Mesenchymal stem cell (in vitro differentiated cells and primary cell): ENCODE measurements at regions not wholly inside any gene's neighbourhood (a gene's known extent, or its start where the extent isn't known, plus 50 kb on each side); places are given as distances from the start of the nearest gene placed in this dataset.
"Not testable (repeated sequence)": the region's sequence is repeated elsewhere in the genome, so short reads cannot be mapped to it uniquely, and the experiment has no call there.

Experiments used
- DNase-seq: peaks from one replicate; pipeline ENCODE4 v3.0.0-alpha.2; 2013
- H2AFZ ChIP-seq: one replicate; pipeline ENCODE4 v1.6.1; 2013; ENCODE audit warnings: low read depth, mild to moderate bottlenecking, control low read depth, inconsistent platforms, low read length, moderate library complexity
- H2AK5ac ChIP-seq: 2 replicates; pipeline ENCODE4 v1.6.1; 2013; ENCODE audit warnings: low read length, moderate library complexity, mild to moderate bottlenecking, inconsistent platforms; ENCODE audit not compliant: severe bottlenecking
- H2BK120ac ChIP-seq: one replicate; pipeline ENCODE4 v1.6.1; 2013; ENCODE audit warnings: low read depth, mild to moderate bottlenecking, inconsistent platforms, low read length, moderate library complexity
- H2BK12ac ChIP-seq, 2 experiments: one replicate each; pipeline ENCODE4 v1.6.1; 2013; ENCODE audit warnings: inconsistent platforms in 2 of 2, low read length in 2 of 2, mild to moderate bottlenecking in 2 of 2, moderate library complexity in 2 of 2, control low read depth in 1 of 2
- H2BK15ac ChIP-seq: one replicate; pipeline ENCODE4 v1.6.1; 2013; ENCODE audit warnings: mild to moderate bottlenecking, low read depth, inconsistent platforms; ENCODE audit not compliant: poor library complexity, severe bottlenecking
- H2BK5ac ChIP-seq: 2 replicates; pipeline ENCODE4 v1.6.1; 2013; ENCODE audit warnings: low read depth, mild to moderate bottlenecking, low read length, control low read depth, inconsistent platforms; ENCODE audit not compliant: poor library complexity, severe bottlenecking
- H3K14ac ChIP-seq, 2 experiments: one replicate each; pipeline ENCODE4 v1.6.1; 2013; ENCODE audit warnings: inconsistent platforms in 2 of 2, low read length in 2 of 2, control low read depth in 1 of 2, mild to moderate bottlenecking in 1 of 2, moderate library complexity in 1 of 2
- H3K18ac ChIP-seq, 2 experiments: one replicate each; pipeline ENCODE4 v1.6.1; 2013; ENCODE audit warnings: inconsistent platforms in 2 of 2, low read length in 2 of 2, control low read depth in 1 of 2, low read depth in 1 of 2, mild to moderate bottlenecking in 1 of 2
- H3K23ac ChIP-seq, 2 experiments: one replicate each; pipeline ENCODE4 v1.6.1; 2013; ENCODE audit warnings: inconsistent platforms in 2 of 2, low read length in 2 of 2, mild to moderate bottlenecking in 2 of 2, moderate library complexity in 2 of 2, control low read depth in 1 of 2
- H3K27ac ChIP-seq: 2 replicates; pipeline ENCODE4 v1.5.1; 2013; ENCODE audit warnings: mild to moderate bottlenecking, moderate library complexity, low read length, control low read depth, inconsistent platforms; ENCODE audit not compliant: poor library complexity, severe bottlenecking
- H3K27me3 ChIP-seq, 2 experiments: 2 replicates each; pipeline versions ENCODE4 v1.6.1 to v1.7.0; 2013; ENCODE audit warnings: low read length in 2 of 2, mild to moderate bottlenecking in 2 of 2, moderate library complexity in 2 of 2, control low read depth in 1 of 2, inconsistent platforms in 1 of 2; ENCODE audit not compliant: control insufficient read depth in 1 of 2, insufficient read depth in 1 of 2
- H3K36me3 ChIP-seq, 2 experiments: 2 replicates each; pipeline versions ENCODE4 v1.6.1 to v1.7.0; 2013; ENCODE audit warnings: low read length in 2 of 2, control low read depth in 1 of 2, inconsistent platforms in 1 of 2, low read depth in 1 of 2, mild to moderate bottlenecking in 1 of 2; ENCODE audit not compliant: insufficient read depth in 2 of 2, control insufficient read depth in 1 of 2
- H3K4ac ChIP-seq, 2 experiments: one replicate each; pipeline ENCODE4 v1.6.1; 2013; ENCODE audit warnings: inconsistent platforms in 2 of 2, low read length in 2 of 2, mild to moderate bottlenecking in 2 of 2, moderate library complexity in 2 of 2, control low read depth in 1 of 2, low read depth in 1 of 2
- H3K4me1 ChIP-seq: 2 replicates; pipeline ENCODE4 v1.6.1; 2013; ENCODE audit warnings: low read depth, low read length, control low read depth; ENCODE audit not compliant: control insufficient read depth, insufficient read depth
- H3K4me2 ChIP-seq: 2 replicates; pipeline ENCODE4 v1.6.1; 2013; ENCODE audit warnings: low read length, mild to moderate bottlenecking, inconsistent platforms; ENCODE audit not compliant: poor library complexity, severe bottlenecking
- H3K4me3 ChIP-seq, 2 experiments: 2 replicates each; pipeline versions ENCODE4 v1.5.1 to v1.7.0; 2013; ENCODE audit warnings: low read length in 2 of 2, mild to moderate bottlenecking in 2 of 2, control low read depth in 1 of 2, low read depth in 1 of 2; ENCODE audit not compliant: insufficient read depth in 1 of 2
- H3K79me1 ChIP-seq: replicated peaks from 2 replicates; pipeline ENCODE4 v1.6.1; 2013; ENCODE audit warnings: mild to moderate bottlenecking, control low read depth, low read length, inconsistent platforms; ENCODE audit not compliant: poor library complexity, severe bottlenecking
- H3K9ac ChIP-seq: 2 replicates; pipeline ENCODE4 v1.7.0; 2013; ENCODE audit warnings: mild to moderate bottlenecking, low read length, moderate library complexity
- H3K9me3 ChIP-seq: 2 replicates; pipeline ENCODE4 v1.7.0; 2013; ENCODE audit warnings: mild to moderate bottlenecking, low read length; ENCODE audit not compliant: control insufficient read depth
- H4K8ac ChIP-seq: one replicate; pipeline ENCODE4 v1.6.1; 2013; ENCODE audit warnings: inconsistent platforms, mild to moderate bottlenecking, low read length, moderate library complexity
- H4K91ac ChIP-seq: one replicate; pipeline ENCODE4 v1.6.1; 2013; ENCODE audit warnings: mild to moderate bottlenecking, low read length, inconsistent platforms
- WGBS: methylation state at CpG from one replicate; pipeline ENCODE4 v1.1.7; 2013; ENCODE audit warnings: mixed read lengths; 5-methylcytosine and 5-hydroxymethylcytosine counted together

GRCh38 chr13:44853641-44854040 is 135.6 kb downstream of the NUFIP1 start:
- Histone ChIP-seq H4K8ac (no peak overlapping the region), H2BK120ac (no peak overlapping the region), H3K9me3 (no peaks in the 10 kb centered on the region), H3K4me2 (no peak overlapping the region), H3K9ac (no peak overlapping the region), H3K4me3 (no peak overlapping the region), H2BK12ac (no peak overlapping the region), H3K4me1 (peaks cover 12% of the 10 kb centered on the region), H3K27me3 (no peaks in the 10 kb centered on the region), H2AK5ac (no peak overlapping the region), H3K79me1 (no peaks in the 10 kb centered on the region), H3K4ac (no peak overlapping the region), H3K23ac (no peak overlapping the region), H2BK15ac (no peak overlapping the region), H3K36me3 (no peaks in the 10 kb centered on the region), H3K14ac (no peak overlapping the region), H2AFZ (no peak overlapping the region), H3K18ac (no peak overlapping the region), H3K27ac (peak overlapping the region; percentile 21), H4K91ac (no peak overlapping the region), H2BK5ac (no peak overlapping the region)
- DNase-seq, result no peak
- WGBS, result 85% methylated on average over 3 of the region's 3 CpGs

- 93% methylated on average over 11 of the region's 11 CpGs for WGBS
- no peak overlapping the region for H2BK15ac ChIP-seq
- H4K8ac ChIP-seq, result no peak overlapping the region
- no peak overlapping the region for H2BK12ac ChIP-seq
- no peak overlapping the region for H3K4me2 ChIP-seq
- no peak overlapping the region for H3K9ac ChIP-seq
- H3K4me1 ChIP-seq, result peaks cover 4% of the 10 kb centered on the region
- no peak overlapping the region for H3K14ac ChIP-seq
- no peak overlapping the region for H3K23ac ChIP-seq
- peak overlapping the region; percentile 11 for H3K27ac ChIP-seq
- H2AFZ ChIP-seq, result no peak overlapping the region
- no peak for DNase-seq
- H3K18ac ChIP-seq, result no peak overlapping the region
- H3K4me3 ChIP-seq, result no peak overlapping the region
- H3K79me1 ChIP-seq, result no peaks in the 10 kb centered on the region
- no peak overlapping the region for H3K4ac ChIP-seq
- no peaks in the 10 kb centered on the region for H3K27me3 ChIP-seq
- H3K36me3 ChIP-seq, result no peaks in the 10 kb centered on the region
- H2BK5ac ChIP-seq, result no peak overlapping the region
- no peak overlapping the region for H2BK120ac ChIP-seq
- H2AK5ac ChIP-seq, result no peak overlapping the region
- H3K9me3 ChIP-seq, result no peaks in the 10 kb centered on the region
- no peak overlapping the region for H4K91ac ChIP-seq
Measured at GRCh38 chr13:44848920-44849676, 140.2 kb downstream of the NUFIP1 start.

GRCh38 chr13:44845281-44846058 is 143.8 kb downstream of the NUFIP1 start:
- H3K4me2 ChIP-seq, H3K9me3 ChIP-seq, H2AFZ ChIP-seq, H4K8ac ChIP-seq, H2BK120ac ChIP-seq, H3K9ac ChIP-seq, H3K79me1 ChIP-seq, H3K27me3 ChIP-seq, DNase-seq, H3K4ac ChIP-seq, H3K23ac ChIP-seq, H4K91ac ChIP-seq, H3K4me1 ChIP-seq, H3K14ac ChIP-seq, H3K18ac ChIP-seq, H3K4me3 ChIP-seq, H2BK12ac ChIP-seq, H2BK15ac ChIP-seq, H2BK5ac ChIP-seq, H3K36me3 ChIP-seq, H3K27ac ChIP-seq, H2AK5ac ChIP-seq: not testable (repeated sequence)
- WGBS, result 88% methylated on average over 6 of the region's 11 CpGs

- no peak overlapping the region for H4K8ac ChIP-seq
- no peak overlapping the region for H3K27ac ChIP-seq
- H2BK15ac ChIP-seq, result no peak overlapping the region
- no peak overlapping the region for H3K18ac ChIP-seq
- H2BK12ac ChIP-seq, result no peak overlapping the region
- H3K4me2 ChIP-seq, result no peak overlapping the region
- H2AK5ac ChIP-seq, result no peak overlapping the region
- no peaks in the 10 kb centered on the region for H3K79me1 ChIP-seq
- H3K4ac ChIP-seq, result no peak overlapping the region
- H3K4me1 ChIP-seq, result peaks cover 7% of the 10 kb centered on the region
- H2BK120ac ChIP-seq, result no peak overlapping the region
- H3K4me3 ChIP-seq, result no peak overlapping the region
- no peaks in the 10 kb centered on the region for H3K36me3 ChIP-seq
- no peaks in the 10 kb centered on the region for H3K9me3 ChIP-seq
- H3K23ac ChIP-seq, result no peak overlapping the region
- H3K14ac ChIP-seq, result no peak overlapping the region
- H2BK5ac ChIP-seq, result no peak overlapping the region
- no peak overlapping the region for H3K9ac ChIP-seq
- no peak overlapping the region for H4K91ac ChIP-seq
- WGBS, result 95% methylated on average over 6 of the region's 8 CpGs
- no peak overlapping the region for H2AFZ ChIP-seq
- no peak for DNase-seq
- no peaks in the 10 kb centered on the region for H3K27me3 ChIP-seq
Measured at GRCh38 chr13:44844786-44845185, 144.5 kb downstream of the NUFIP1 start.
